Stimulated activated naive CD4-positive, alpha-beta T cell (primary cell): ENCODE measurements at regions not wholly inside any gene's neighbourhood (a gene's known extent, or its start where the extent isn't known, plus 50 kb on each side); places are given as distances from the start of the nearest gene placed in this dataset.
"Not testable (repeated sequence)": the region's sequence is repeated elsewhere in the genome, so short reads cannot be mapped to it uniquely, and the experiment has no call there.

Source experiments
- DNase-seq, 6 experiments: peaks; one replicate each; lab custom pipeline; 2025; lab: John Stamatoyannopoulos, UW

- no peak for DNase-seq
Observed at GRCh38 chr4:116118221-116118620, 967.2 kb downstream of the TRAM1L1 start.

GRCh38 chr4:116112861-116113260 lies 972.5 kb downstream of the TRAM1L1 start:
- not testable (repeated sequence) for DNase-seq

DNA sequence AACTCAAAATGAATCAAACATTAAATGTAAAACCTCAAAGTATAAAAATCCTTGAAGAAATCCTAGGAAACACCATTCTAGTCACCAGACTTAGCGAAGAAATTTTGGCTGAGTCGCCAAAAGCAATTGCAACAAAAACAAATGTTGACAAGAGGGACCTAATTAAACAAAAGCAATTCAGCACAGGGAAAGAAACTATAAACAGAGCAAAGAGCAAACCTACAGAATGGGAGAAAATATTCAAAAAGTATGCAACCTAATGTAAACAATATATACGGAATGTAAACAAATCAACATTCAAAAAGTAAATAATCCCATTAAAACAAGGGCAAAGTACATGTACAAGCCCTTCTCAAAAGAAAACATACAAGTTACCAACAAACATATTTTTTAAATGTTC lies 974.7 kb downstream of the TRAM1L1 start:
- no peak for DNase-seq

- DNase-seq: no peak
Observed at GRCh38 chr4:116108606-116109005, 976.8 kb downstream of the TRAM1L1 start.

- DNase-seq: no peak
Observed at GRCh38 chr4:116101321-116101720, 984.1 kb downstream of the TRAM1L1 start.

- DNase-seq: no peak
Observed at GRCh38 chr4:116099596-116099995, 985.8 kb downstream of the TRAM1L1 start.

DNA sequence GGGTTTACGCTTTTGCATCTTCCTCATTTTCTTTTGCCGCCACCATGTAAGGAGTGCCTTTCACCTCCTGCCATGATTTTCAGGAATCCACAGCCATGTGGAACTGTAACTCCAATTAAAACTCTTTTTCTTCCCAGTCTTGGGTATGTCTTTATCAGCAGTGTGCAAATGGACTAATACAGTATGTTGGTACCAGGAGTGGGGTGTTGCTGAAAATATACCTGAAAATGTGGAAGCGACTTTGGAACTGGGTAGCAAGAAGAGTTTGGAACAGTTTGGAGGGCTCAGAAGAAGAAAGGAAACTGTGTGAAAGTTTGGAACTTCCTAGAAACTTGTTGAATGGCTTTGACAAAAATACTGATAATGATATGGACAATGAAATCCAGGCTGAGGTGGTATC lies 983.9 kb upstream of the NDST4 start:
- not testable (repeated sequence) for DNase-seq

GRCh38 chr4:116092961-116093360 lies 979.5 kb upstream of the NDST4 start:
- DNase-seq: no peak

DNA sequence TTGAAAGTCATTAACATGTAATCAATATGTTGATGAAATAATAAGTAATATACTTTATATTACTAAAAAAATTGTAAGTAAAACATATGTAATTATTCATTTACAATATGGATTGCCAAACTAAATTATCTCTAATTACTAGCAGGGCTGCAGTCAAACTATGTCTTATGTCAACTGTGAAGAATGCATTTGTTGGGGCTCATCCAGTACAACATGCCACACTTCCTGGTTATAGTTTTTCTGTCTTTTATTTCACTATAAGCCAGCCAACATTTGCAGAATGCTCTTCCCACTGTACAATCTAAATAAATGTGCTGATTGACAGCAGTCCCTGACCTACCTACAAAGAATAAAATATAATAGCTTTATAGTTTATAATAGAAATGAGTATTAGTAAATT lies 975.4 kb upstream of the NDST4 start:
- no peak for DNase-seq

GRCh38 chr4:116082808-116083366 lies 969.5 kb upstream of the NDST4 start:
- DNase-seq: no peak

GRCh38 chr4:116073051-116073450 lies 959.6 kb upstream of the NDST4 start:
- no peak for DNase-seq

- no peak for DNase-seq
Observed at GRCh38 chr4:116070283-116070682, 956.9 kb upstream of the NDST4 start.

- no peak for DNase-seq
Observed at GRCh38 chr4:116066711-116067245, 953.4 kb upstream of the NDST4 start.

- no peak for DNase-seq
Observed at GRCh38 chr4:116064331-116064730, 950.9 kb upstream of the NDST4 start.

GRCh38 chr4:116059361-116059760 lies 945.9 kb upstream of the NDST4 start:
- DNase-seq: no peak

GRCh38 chr4:116058129-116058528 lies 944.7 kb upstream of the NDST4 start:
- no peak for DNase-seq

- DNase-seq: no peak
Observed at GRCh38 chr4:116055857-116056827, 942.7 kb upstream of the NDST4 start.

- no peak for DNase-seq
Observed at GRCh38 chr4:116027311-116027710, 913.9 kb upstream of the NDST4 start.

DNA sequence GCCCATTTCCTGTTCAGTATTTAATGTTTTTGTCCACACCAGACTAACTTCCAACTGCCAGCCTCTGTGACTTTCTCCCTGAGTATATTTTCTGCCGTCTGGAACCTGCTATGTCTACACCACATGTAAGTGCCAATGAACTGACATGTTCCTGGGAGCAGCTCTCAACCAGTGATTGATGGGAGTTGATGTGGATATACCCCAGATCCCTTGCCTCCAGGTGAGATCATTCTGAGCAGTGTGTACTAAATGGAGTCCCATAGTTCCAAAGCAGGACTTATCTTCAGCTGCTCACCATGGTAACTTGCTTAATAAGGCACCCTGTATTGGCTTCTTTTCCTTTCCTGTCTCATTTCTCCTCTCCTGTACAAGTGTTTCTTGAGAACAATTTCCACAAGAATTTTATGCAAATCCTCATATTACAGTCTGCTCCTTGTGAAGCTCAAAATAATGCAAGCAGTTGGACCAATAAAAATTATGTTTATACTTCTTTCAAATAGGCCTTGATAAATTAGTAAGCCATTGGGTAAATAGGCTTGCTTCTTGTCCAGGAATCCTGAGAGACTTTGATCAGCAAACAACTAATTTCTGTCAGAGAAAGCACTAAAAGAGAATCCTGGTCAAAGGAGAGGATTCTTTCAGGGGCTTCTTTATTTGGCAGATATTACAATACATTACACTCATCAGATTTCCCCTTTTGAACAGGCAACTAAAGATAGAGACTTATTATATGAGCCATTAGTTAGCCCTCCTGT lies 911.7 kb upstream of the NDST4 start:
- DNase-seq: no peak

GRCh38 chr4:116023049-116023448 lies 909.6 kb upstream of the NDST4 start:
- DNase-seq: no peak

- no peak for DNase-seq
Observed at GRCh38 chr4:116020141-116020722, 906.8 kb upstream of the NDST4 start.

DNA sequence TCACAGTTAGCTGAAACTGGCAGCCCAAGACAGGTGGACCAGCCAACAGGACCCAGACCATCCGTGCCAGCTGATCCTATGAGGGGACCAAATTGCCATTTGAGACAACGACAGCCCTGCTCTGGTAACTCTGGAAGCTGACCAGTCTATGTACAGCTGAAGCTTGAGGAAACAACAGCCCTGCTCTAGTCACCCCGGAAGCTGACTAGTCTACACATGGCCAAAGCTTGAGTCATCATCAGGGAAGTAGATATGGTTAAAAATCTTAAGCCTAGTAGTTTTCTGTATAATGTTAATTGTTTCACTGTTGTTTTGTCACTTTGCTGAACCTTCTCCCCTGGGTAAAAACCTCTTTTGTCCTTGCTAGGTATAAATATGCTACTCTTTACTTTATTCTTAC lies 905.4 kb upstream of the NDST4 start:
- DNase-seq: no peak
